Breast epithelium (tissue), 3 donors: ENCODE measurements at regions not wholly inside any gene's neighbourhood (a gene's known extent, or its start where the extent isn't known, plus 50 kb on each side); places are given as distances from the start of the nearest gene placed in this dataset.

ENCODE experiments used
- POLR2A ChIP-seq: fragments of 450-650 bp; IDR thresholded peaks from one replicate; pipeline ENCODE4 v1.6.1; 2016; ENCODE audit warnings: antibody characterized with exemption, mild to moderate bottlenecking, moderate library complexity
- POLR2AphosphoS5 ChIP-seq, 3 donors: sonication (generic); formaldehyde crosslinking; IDR thresholded peaks; one replicate each; pipeline ENCODE4 v1.6.1; 2017; ENCODE audit warnings: antibody characterized with exemption in 3 of 3
- TF ChIP-seq, protein P1 (sequence below), 3 donors: fragments of 450-650 bp; IDR thresholded peaks; one replicate each; pipeline ENCODE4 v1.5.1; 2016 to 2017; ENCODE audit warnings: antibody characterized with exemption in 3 of 3, mild to moderate bottlenecking in 3 of 3, moderate library complexity in 3 of 3

DNA sequence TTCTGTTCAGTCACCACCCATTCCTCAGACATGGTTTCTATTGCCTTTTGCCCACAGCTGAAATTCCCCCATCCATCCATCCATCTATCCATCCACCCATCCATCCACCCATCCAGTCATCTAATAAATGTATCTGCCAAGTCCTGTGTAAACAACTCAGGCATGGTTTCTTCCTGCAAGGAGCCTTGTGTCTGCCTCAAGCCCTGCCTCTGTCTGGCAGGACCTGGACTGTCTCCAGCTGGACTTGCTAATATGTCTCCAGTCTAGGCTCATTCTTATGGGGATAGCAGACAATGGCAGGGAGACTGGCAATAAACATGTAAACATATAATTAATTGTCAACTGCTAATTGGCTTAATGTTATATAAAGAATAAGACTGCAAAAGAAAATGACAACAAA, 64.7 kb upstream of the AMPD3 start:
- TF ChIP-seq POLR2AphosphoS5 (IDR thresholded peaks at IDR 0.05) (no peak), POLR2A (no peak)
- TF ChIP-seq, protein P1, sequence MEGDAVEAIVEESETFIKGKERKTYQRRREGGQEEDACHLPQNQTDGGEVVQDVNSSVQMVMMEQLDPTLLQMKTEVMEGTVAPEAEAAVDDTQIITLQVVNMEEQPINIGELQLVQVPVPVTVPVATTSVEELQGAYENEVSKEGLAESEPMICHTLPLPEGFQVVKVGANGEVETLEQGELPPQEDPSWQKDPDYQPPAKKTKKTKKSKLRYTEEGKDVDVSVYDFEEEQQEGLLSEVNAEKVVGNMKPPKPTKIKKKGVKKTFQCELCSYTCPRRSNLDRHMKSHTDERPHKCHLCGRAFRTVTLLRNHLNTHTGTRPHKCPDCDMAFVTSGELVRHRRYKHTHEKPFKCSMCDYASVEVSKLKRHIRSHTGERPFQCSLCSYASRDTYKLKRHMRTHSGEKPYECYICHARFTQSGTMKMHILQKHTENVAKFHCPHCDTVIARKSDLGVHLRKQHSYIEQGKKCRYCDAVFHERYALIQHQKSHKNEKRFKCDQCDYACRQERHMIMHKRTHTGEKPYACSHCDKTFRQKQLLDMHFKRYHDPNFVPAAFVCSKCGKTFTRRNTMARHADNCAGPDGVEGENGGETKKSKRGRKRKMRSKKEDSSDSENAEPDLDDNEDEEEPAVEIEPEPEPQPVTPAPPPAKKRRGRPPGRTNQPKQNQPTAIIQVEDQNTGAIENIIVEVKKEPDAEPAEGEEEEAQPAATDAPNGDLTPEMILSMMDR (IDR thresholded peaks at IDR 0.05): no peak
